ENCODE measurements at regions not wholly inside any gene's neighbourhood (a gene's known extent, or its start where the extent isn't known, plus 50 kb on each side); places are given as distances from the start of the nearest gene placed in this dataset.

- Histone ChIP-seq H3K27me3 (ENCODE audit: control insufficient read depth in 1 of 2, insufficient read depth in 2 of 2, low read length in 2 of 2) (no peaks in the 10 kb centered on the region; a peak in 1 of 5 replicates), H4K20me1 (ENCODE audit: insufficient read depth, low read length) (no peaks in the 10 kb centered on the region), H3K9me3 (ENCODE audit: low read length) (no peaks in the 10 kb centered on the region), H3K4me2 (ENCODE audit: low read depth, low read length) (no peak overlapping the region), H3K9ac (ENCODE audit: insufficient read depth, low read depth, low read length) (no peak overlapping the region), H3K4me1 (ENCODE audit: insufficient read depth, low read length) (peaks cover 10% of the 10 kb centered on the region), H3K27ac (ENCODE audit: extremely low read length, insufficient read depth, low read length) (no peak overlapping the region), H3K36me3 (replicated peaks in 1 of 2; ENCODE audit: control insufficient read depth in 1 of 2, insufficient read depth in 2 of 2, low read length in 2 of 2) (no peaks in the 10 kb centered on the region), H3K4me3 (replicated peaks in 1 of 3; ENCODE audit: insufficient read depth in 1 of 3, low read depth in 2 of 3, low read length in 3 of 3) (no peak overlapping the region), H3K79me2 (ENCODE audit: insufficient read depth, low read length) (no peaks in the 10 kb centered on the region), H2AFZ (ENCODE audit: low read length) (no peak overlapping the region)
- no peak for ATAC-seq
- in situ Hi-C loops (cut with HindIII; ENCODE audit: extremely low pct_ligation_motif_present, low pct_unique_long_range_greater_than_20kb) = no loop called here
- BruUV-seq (replicated peaks) = no TSS peak
- 0% methylated on average over 1 of the region's 1 CpG for WGBS (ENCODE audit: low lambda C conversion rate)
- CTCF ChIA-PET (ENCODE audit: low intra/inter-chr PET ratio, low total read pairs) = no interaction called here
- no peak for DNase-seq (ENCODE audit: low spot score)
- POLR2A ChIA-PET = no interaction called here
- no peak for FAIRE-seq
- intact Hi-C loops (cut with micrococcal nuclease; ENCODE audit: unreplicated experiment) = no loop called here
- TF ChIP-seq HOXA5 (CRISPR knock-in tag; IDR thresholded peaks at IDR 0.05) (no peak), BRD4 (CRISPR knock-in tag; IDR thresholded peaks at IDR 0.05) (no peak), PRPF4 (IDR thresholded peaks at IDR 0.05; ENCODE audit: low read depth, low read length, poor library complexity, severe bottlenecking) (no peak), AGO1 (IDR thresholded peaks at IDR 0.05; ENCODE audit: low read depth, low read length, poor library complexity, severe bottlenecking) (no peak), SIX1 (CRISPR knock-in tag; IDR thresholded peaks at IDR 0.05; ENCODE audit: borderline replicate concordance) (no peak)
Measured at GRCh38 chr10:31239961-31240360, 79.1 kb upstream of the ZEB1 start.

GRCh38 chr10:31242902-31243301, 76.1 kb upstream of the ZEB1 start:
- DNase-seq (ENCODE audit: low spot score) (peak; percentile 59), FAIRE-seq (no peak), ATAC-seq (peak; percentile 88)
- Histone ChIP-seq H2AFZ (ENCODE audit: low read length) (no peak overlapping the region), H3K9me3 (ENCODE audit: low read length) (no peaks in the 10 kb centered on the region), H3K9ac (ENCODE audit: insufficient read depth, low read depth, low read length) (no peak overlapping the region), H3K36me3 (replicated peaks in 1 of 2; ENCODE audit: control insufficient read depth in 1 of 2, insufficient read depth in 2 of 2, low read length in 2 of 2) (no peaks in the 10 kb centered on the region), H3K4me3 (replicated peaks in 1 of 3; ENCODE audit: insufficient read depth in 1 of 3, low read depth in 2 of 3, low read length in 3 of 3) (no peak overlapping the region), H3K4me1 (ENCODE audit: insufficient read depth, low read length) (peaks cover 10% of the 10 kb centered on the region), H3K27ac (ENCODE audit: extremely low read length, insufficient read depth, low read length) (no peak overlapping the region), H4K20me1 (ENCODE audit: insufficient read depth, low read length) (no peaks in the 10 kb centered on the region), H3K4me2 (ENCODE audit: low read depth, low read length) (no peak overlapping the region), H3K27me3 (ENCODE audit: control insufficient read depth in 1 of 2, insufficient read depth in 2 of 2, low read length in 2 of 2) (no peaks in the 10 kb centered on the region; a peak in 1 of 5 replicates), H3K79me2 (ENCODE audit: insufficient read depth, low read length) (no peaks in the 10 kb centered on the region)
- WGBS (ENCODE audit: low lambda C conversion rate) = 0% methylated on average over 1 of the region's 1 CpG
- BruUV-seq (replicated peaks) = no TSS peak
- ChIA-PET POLR2A (no interaction called here), CTCF (ENCODE audit: low intra/inter-chr PET ratio, low total read pairs) (no interaction called here)
- intact Hi-C loops (cut with micrococcal nuclease; ENCODE audit: unreplicated experiment) = no loop called here
- in situ Hi-C loops (cut with HindIII; ENCODE audit: extremely low pct_ligation_motif_present, low pct_unique_long_range_greater_than_20kb) = no loop called here
- peak; percentile 93 for TF ChIP-seq MAFF (IDR thresholded peaks at IDR 0.05; ENCODE audit: low read depth, low read length)
- no peak for TF ChIP-seq ZNF496 (CRISPR knock-in tag; IDR thresholded peaks at IDR 0.05; ENCODE audit: insufficient replicate concordance)
- no peak for TF ChIP-seq SNAPC2 (CRISPR knock-in tag; IDR thresholded peaks at IDR 0.05)
- no peak for TF ChIP-seq ZNF296 (CRISPR knock-in tag; conservative IDR thresholded peaks at IDR 0.05)
- no peak for TF ChIP-seq ETV6 (CRISPR knock-in tag; conservative IDR thresholded peaks at IDR 0.05)
- TF ChIP-seq FUBP1 (CRISPR knock-in tag; IDR thresholded peaks at IDR 0.05; ENCODE audit: borderline replicate concordance) = no peak
- no peak for TF ChIP-seq TOE1 (CRISPR knock-in tag; IDR thresholded peaks at IDR 0.05)
- TF ChIP-seq PBX3 (CRISPR knock-in tag; IDR thresholded peaks at IDR 0.05; ENCODE audit: borderline replicate concordance) = no peak
- no peak for TF ChIP-seq ETV5 (CRISPR knock-in tag; IDR thresholded peaks at IDR 0.05; ENCODE audit: borderline replicate concordance)
- TF ChIP-seq TCF7L2 (IDR thresholded peaks at IDR 0.05; ENCODE audit: low read depth, low read length) = peak; percentile 29; the same call in 1 of the 2 replicates
- no peak for TF ChIP-seq PREB (CRISPR knock-in tag; IDR thresholded peaks at IDR 0.05)
